MM.1S (cell line): ENCODE measurements at regions not wholly inside any gene's neighbourhood (a gene's known extent, or its start where the extent isn't known, plus 50 kb on each side); places are given as distances from the start of the nearest gene placed in this dataset.

Experiments
- DNase-seq: peaks from one replicate; pipeline ENCODE4 v3.0.0-alpha.2; 2015
- H2AFZ ChIP-seq: fragments of 300-600 bp; sonication (generic); 2 replicates; pipeline ENCODE4 v1.6.0; 2016; ENCODE audit warnings: antibody characterized with exemption, low read length
- H3F3A ChIP-seq: fragments of 300-600 bp; sonication (generic); 2 replicates; pipeline ENCODE4 v1.6.1; 2016; ENCODE audit warnings: mild to moderate bottlenecking, antibody characterized with exemption, low read length, moderate library complexity, mixed read lengths; ENCODE audit not compliant: insufficient read depth
- H3K27ac ChIP-seq: fragments of 300-600 bp; sonication (generic); 2 replicates; pipeline ENCODE4 v1.5.1; 2016; ENCODE audit warnings: mild to moderate bottlenecking, low read length
- H3K27me3 ChIP-seq: fragments of 300-600 bp; sonication (generic); replicated peaks from 2 replicates; pipeline ENCODE4 v1.6.0; 2016; ENCODE audit warnings: low read length; ENCODE audit not compliant: insufficient read depth
- H3K36me3 ChIP-seq: fragments of 300-600 bp; sonication (generic); replicated peaks from 2 replicates; pipeline ENCODE4 v1.6.1; 2016; ENCODE audit warnings: mild to moderate bottlenecking, low read length, mixed read lengths; ENCODE audit not compliant: insufficient read depth
- H3K4me1 ChIP-seq: fragments of 300-600 bp; sonication (generic); 2 replicates; pipeline ENCODE4 v1.6.1; 2016; ENCODE audit warnings: low read length, mixed read lengths
- H3K4me2 ChIP-seq: fragments of 300-600 bp; sonication (generic); 2 replicates; pipeline ENCODE4 v1.6.0; 2016; ENCODE audit warnings: low read depth, low read length
- H3K4me3 ChIP-seq: fragments of 300-600 bp; sonication (generic); 2 replicates; pipeline ENCODE4 v1.5.1; 2016; ENCODE audit warnings: low read length, mixed read lengths
- H3K79me2 ChIP-seq: fragments of 300-600 bp; sonication (generic); 2 replicates; pipeline ENCODE4 v1.6.1; 2016; ENCODE audit warnings: mixed run types, low read length, mixed read lengths
- H3K9ac ChIP-seq: fragments of 300-600 bp; sonication (generic); 2 replicates; pipeline ENCODE4 v1.6.1; 2016; ENCODE audit warnings: low read length, mixed read lengths
- H3K9me2 ChIP-seq: fragments of 300-600 bp; sonication (generic); replicated peaks from 2 replicates; pipeline ENCODE4 v1.6.1; 2016; ENCODE audit warnings: mild to moderate bottlenecking, low read length, mixed read lengths; ENCODE audit not compliant: insufficient read depth
- H3K9me3 ChIP-seq: fragments of 300-600 bp; sonication (generic); replicated peaks from 2 replicates; pipeline ENCODE4 v1.6.1; 2016; ENCODE audit warnings: mild to moderate bottlenecking, low read length, mixed read lengths; ENCODE audit not compliant: insufficient read depth
- H4K20me1 ChIP-seq: fragments of 300-600 bp; sonication (generic); 2 replicates; pipeline ENCODE4 v1.6.1; 2016; ENCODE audit warnings: mild to moderate bottlenecking, low read length, moderate library complexity, mixed read lengths; ENCODE audit not compliant: insufficient read depth
- CTCF ChIP-seq: fragments of 300-600 bp; sonication (generic); IDR thresholded peaks from 2 replicates; pipeline ENCODE4 v1.5.1; 2016; ENCODE audit warnings: antibody characterized with exemption, low read length, mixed read lengths
- EZH2 ChIP-seq: fragments of 300-600 bp; sonication (generic); optimal IDR thresholded peaks from 2 replicates; pipeline ENCODE3; 2017; ENCODE audit warnings: low read depth, mild to moderate bottlenecking, antibody characterized with exemption, low read length, mixed read lengths
- EZH2phosphoT487 ChIP-seq: fragments of 300-600 bp; sonication (generic); IDR thresholded peaks from 2 replicates; pipeline ENCODE4 v1.6.1; 2018; ENCODE audit warnings: antibody characterized with exemption, low read length

DNA sequence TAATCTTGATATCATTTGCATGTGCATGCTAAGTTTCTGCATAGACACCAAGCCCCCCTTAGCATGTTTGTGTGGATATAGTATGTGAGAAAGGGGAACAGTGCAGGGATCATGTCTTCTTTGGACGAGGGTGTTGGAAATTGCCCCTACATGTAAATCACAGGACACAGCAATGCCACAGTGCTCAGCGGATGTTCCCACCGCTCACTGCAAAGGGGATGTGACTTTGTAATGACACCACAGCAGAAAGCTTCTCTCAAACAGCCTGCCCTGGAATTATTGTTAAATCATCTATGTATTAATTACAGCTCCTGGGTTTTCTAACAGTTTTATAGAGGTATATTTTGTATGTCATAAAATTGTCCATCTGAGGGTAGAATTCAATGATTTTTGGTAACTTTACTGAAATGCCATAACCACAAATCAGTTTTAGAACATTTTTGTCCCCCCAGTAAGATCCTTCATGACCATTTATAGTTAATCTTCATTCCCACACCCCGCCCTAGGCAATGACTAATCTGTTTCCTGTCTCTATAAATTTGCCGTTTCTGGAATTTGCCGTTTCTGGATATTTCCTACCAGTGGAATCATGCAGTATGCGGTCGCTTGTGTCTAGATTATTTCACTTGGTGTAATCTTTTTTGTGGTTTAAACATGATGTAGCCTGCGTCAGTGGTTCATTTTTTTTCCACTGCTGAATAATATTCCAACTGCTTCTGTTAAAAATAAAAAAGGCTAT lies 648.5 kb upstream of the WWC1 start:
- Histone ChIP-seq H3K4me2 (no peak overlapping the region), H3K9ac (no peak overlapping the region), H3K4me3 (no peak overlapping the region)

GRCh38 chr5:167643631-167644280 lies 647.7 kb upstream of the WWC1 start:
- Histone ChIP-seq H3K27ac (no peak overlapping the region), H3K4me1 (no peaks in the 10 kb centered on the region), H3F3A (no peaks in the 10 kb centered on the region), H4K20me1 (no peaks in the 10 kb centered on the region), H3K9me2 (no peaks in the 10 kb centered on the region), H3K79me2 (no peaks in the 10 kb centered on the region), H3K9me3 (no peaks in the 10 kb centered on the region), H3K9ac (no peak overlapping the region), H3K4me3 (no peak overlapping the region), H3K27me3 (no peaks in the 10 kb centered on the region), H2AFZ (no peak overlapping the region), H3K36me3 (no peaks in the 10 kb centered on the region), H3K4me2 (no peak overlapping the region)
- TF ChIP-seq EZH2 (no peak), EZH2phosphoT487 (no peak), CTCF (no peak)
- DNase-seq: no peak

More for the DNA sequence above, 648.5 kb upstream of the WWC1 start:
- TF ChIP-seq CTCF (no peak), EZH2phosphoT487 (no peak), EZH2 (no peak)
- Histone ChIP-seq H3K36me3 (no peaks in the 10 kb centered on the region), H3K79me2 (no peaks in the 10 kb centered on the region), H3K9me3 (no peaks in the 10 kb centered on the region), H3K27ac (no peak overlapping the region), H4K20me1 (no peaks in the 10 kb centered on the region), H3K9me2 (no peaks in the 10 kb centered on the region), H3K27me3 (no peaks in the 10 kb centered on the region), H2AFZ (no peak overlapping the region), H3F3A (no peaks in the 10 kb centered on the region), H3K4me1 (no peaks in the 10 kb centered on the region)
- no peak for DNase-seq

- H3K9me2 ChIP-seq: no peaks in the 10 kb centered on the region
- TF ChIP-seq EZH2phosphoT487 (no peak), EZH2 (no peak), CTCF (no peak)
- no peaks in the 10 kb centered on the region for H4K20me1 ChIP-seq
- H3K4me3 ChIP-seq: no peak overlapping the region
- H3K27me3 ChIP-seq: no peaks in the 10 kb centered on the region
- H2AFZ ChIP-seq: no peak overlapping the region
- DNase-seq: no peak
- no peak overlapping the region for H3K9ac ChIP-seq
- H3F3A ChIP-seq: no peaks in the 10 kb centered on the region
- H3K27ac ChIP-seq: no peak overlapping the region
- H3K36me3 ChIP-seq: no peaks in the 10 kb centered on the region
- no peak overlapping the region for H3K4me2 ChIP-seq
- H3K79me2 ChIP-seq: no peaks in the 10 kb centered on the region
- no peaks in the 10 kb centered on the region for H3K9me3 ChIP-seq
- no peaks in the 10 kb centered on the region for H3K4me1 ChIP-seq
Observed at GRCh38 chr5:167644619-167645018, 646.8 kb upstream of the WWC1 start.
